Osteoblast (primary cell): ENCODE measurements at regions not wholly inside any gene's neighbourhood (a gene's known extent, or its start where the extent isn't known, plus 50 kb on each side); places are given as distances from the start of the nearest gene placed in this dataset.

Experiments used
- DNase-seq: peaks from one replicate; pipeline ENCODE4 v3.0.0; 2011; ENCODE audit warnings: low spot score, mixed read lengths; ENCODE audit not compliant: insufficient read length; ENCODE audit errors: missing footprints
- H2AFZ ChIP-seq: 2 replicates; pipeline ENCODE4 v1.6.0; 2011; ENCODE audit warnings: mild to moderate bottlenecking, low read length
- H3K27ac ChIP-seq: 2 replicates; pipeline ENCODE4 v1.5.1; 2011; ENCODE audit warnings: mild to moderate bottlenecking, low read depth, low read length, moderate library complexity
- H3K27me3 ChIP-seq: 2 replicates; pipeline ENCODE4 v1.6.0; 2012; ENCODE audit warnings: mild to moderate bottlenecking, control low read depth, inconsistent platforms, low read length, moderate library complexity; ENCODE audit not compliant: insufficient read depth
- H3K36me3 ChIP-seq: 2 replicates; pipeline ENCODE4 v1.5.1; 2011; ENCODE audit warnings: mild to moderate bottlenecking, low read length, control low read depth, moderate library complexity; ENCODE audit not compliant: insufficient read depth
- H3K4me1 ChIP-seq: 2 replicates; pipeline ENCODE4 v1.5.1; 2011; ENCODE audit warnings: mild to moderate bottlenecking, low read length, control low read depth, moderate library complexity; ENCODE audit not compliant: insufficient read depth
- H3K4me2 ChIP-seq: 2 replicates; pipeline ENCODE4 v1.6.0; 2011; ENCODE audit warnings: mild to moderate bottlenecking, low read length; ENCODE audit not compliant: insufficient read depth
- H3K4me3 ChIP-seq: fragments of 200-600 bp; sonication (generic); 3 replicates; pipeline ENCODE4 v1.5.1; 2012; ENCODE audit warnings: mild to moderate bottlenecking, low read length, inconsistent platforms; ENCODE audit not compliant: insufficient read depth
- H3K79me2 ChIP-seq: 2 replicates; pipeline ENCODE4 v1.6.0; 2012; ENCODE audit warnings: mild to moderate bottlenecking, low read length, control low read depth, inconsistent platforms; ENCODE audit not compliant: insufficient read depth
- H3K9me3 ChIP-seq: 2 replicates; pipeline ENCODE4 v1.5.1; 2011; ENCODE audit warnings: low read depth, low read length, control low read depth
- H4K20me1 ChIP-seq: 2 replicates; pipeline ENCODE4 v1.6.0; 2012; ENCODE audit warnings: mild to moderate bottlenecking, low read length, control low read depth; ENCODE audit not compliant: insufficient read depth
- CTCF ChIP-seq: IDR thresholded peaks from 2 replicates; pipeline ENCODE4 v1.5.1; 2011; ENCODE audit warnings: mild to moderate bottlenecking, low read depth, low read length, moderate library complexity; ENCODE audit errors: extremely low read depth

DNA sequence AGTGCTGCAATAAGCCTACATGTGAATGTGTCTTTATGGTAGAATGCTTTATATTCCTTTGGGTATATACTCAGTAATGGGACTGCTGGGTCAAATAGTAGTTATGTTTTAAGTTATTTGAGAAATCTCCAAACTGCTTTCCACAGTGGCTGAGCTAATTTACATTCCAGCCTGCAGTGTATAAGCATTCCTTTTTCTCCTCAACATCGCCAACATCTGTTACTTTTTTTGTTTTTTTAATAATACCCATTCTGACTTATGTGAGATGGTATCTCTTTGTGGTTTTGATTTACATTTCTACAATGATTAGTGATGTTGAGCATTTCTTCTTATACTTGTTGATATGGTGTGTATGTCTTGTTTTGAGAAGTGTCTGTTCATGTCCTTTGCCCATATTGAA is 1186.2 kb downstream of the BCL11B start:
- H3K27me3 ChIP-seq: no peaks in the 10 kb centered on the region
- H3K36me3 ChIP-seq: no peaks in the 10 kb centered on the region
- no peak overlapping the region for H3K4me2 ChIP-seq
- no peak overlapping the region for H3K27ac ChIP-seq
- no peaks in the 10 kb centered on the region for H3K4me1 ChIP-seq
- no peaks in the 10 kb centered on the region for H3K79me2 ChIP-seq
- H3K4me3 ChIP-seq: no peak overlapping the region
- DNase-seq: no peak
- H2AFZ ChIP-seq: no peak overlapping the region
- TF ChIP-seq CTCF: no peak
- H3K9me3 ChIP-seq: no peaks in the 10 kb centered on the region
- no peaks in the 10 kb centered on the region for H4K20me1 ChIP-seq

DNA sequence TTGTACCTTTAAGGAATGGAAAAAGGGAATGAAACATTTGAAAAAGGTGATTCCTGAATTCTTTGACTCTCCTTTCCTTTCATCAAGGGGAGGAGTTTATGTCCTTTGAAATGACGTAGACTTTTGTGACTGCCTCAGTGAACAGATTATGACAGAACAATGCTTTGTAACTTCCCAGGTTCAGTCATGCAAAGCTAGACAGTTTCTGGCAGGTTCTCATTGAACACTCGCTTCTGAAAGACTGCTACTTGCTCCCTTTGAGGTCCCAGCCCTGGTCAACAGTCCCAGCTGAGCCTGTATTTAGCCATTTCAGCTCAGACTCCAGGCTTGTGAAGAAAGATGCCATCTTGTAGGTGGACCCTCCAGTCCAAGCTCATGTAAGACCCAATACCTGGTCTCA is 1178.9 kb downstream of the BCL11B start:
- H3K4me1 ChIP-seq: no peaks in the 10 kb centered on the region
- no peaks in the 10 kb centered on the region for H3K36me3 ChIP-seq
- no peaks in the 10 kb centered on the region for H4K20me1 ChIP-seq
- peaks cover 3% of the 10 kb centered on the region for H3K9me3 ChIP-seq
- no peak overlapping the region for H3K4me3 ChIP-seq
- no peak overlapping the region for H3K27ac ChIP-seq
- H3K4me2 ChIP-seq: no peak overlapping the region
- TF ChIP-seq CTCF: no peak
- no peaks in the 10 kb centered on the region for H3K79me2 ChIP-seq
- no peak for DNase-seq
- H2AFZ ChIP-seq: no peak overlapping the region
- H3K27me3 ChIP-seq: no peaks in the 10 kb centered on the region

- H3K27ac ChIP-seq: no peak overlapping the region
- no peaks in the 10 kb centered on the region for H3K9me3 ChIP-seq
- no peaks in the 10 kb centered on the region for H4K20me1 ChIP-seq
- TF ChIP-seq CTCF: no peak
- H3K4me1 ChIP-seq: no peaks in the 10 kb centered on the region
- no peaks in the 10 kb centered on the region for H3K79me2 ChIP-seq
- no peaks in the 10 kb centered on the region for H3K27me3 ChIP-seq
- H3K36me3 ChIP-seq: no peaks in the 10 kb centered on the region
- no peak overlapping the region for H3K4me2 ChIP-seq
- DNase-seq: no peak
- H3K4me3 ChIP-seq: no peak overlapping the region
- H2AFZ ChIP-seq: no peak overlapping the region
These were observed 1172.5 kb downstream of the BCL11B start for GRCh38 chr14:98099527-98099926.

GRCh38 chr14:98101323-98101722 is 1170.7 kb downstream of the BCL11B start:
- no peak overlapping the region for H3K4me3 ChIP-seq
- no peak for DNase-seq
- no peaks in the 10 kb centered on the region for H3K4me1 ChIP-seq
- H3K79me2 ChIP-seq: no peaks in the 10 kb centered on the region
- no peaks in the 10 kb centered on the region for H3K36me3 ChIP-seq
- no peak overlapping the region for H3K4me2 ChIP-seq
- TF ChIP-seq CTCF: no peak
- H3K27ac ChIP-seq: no peak overlapping the region
- H3K27me3 ChIP-seq: no peaks in the 10 kb centered on the region
- no peaks in the 10 kb centered on the region for H3K9me3 ChIP-seq
- H4K20me1 ChIP-seq: no peaks in the 10 kb centered on the region
- H2AFZ ChIP-seq: no peak overlapping the region
